CD4-positive, alpha-beta T cell (primary cell): ENCODE measurements at regions not wholly inside any gene's neighbourhood (a gene's known extent, or its start where the extent isn't known, plus 50 kb on each side); places are given as distances from the start of the nearest gene placed in this dataset.

Experiments
- ATAC-seq: fragments of 200-7000 bp; cut with Tn5 transposase; one replicate; pipeline ENCODE4 v1.10.0; 2022; ENCODE audit warnings: mild to moderate bottlenecking; ENCODE audit not compliant: poor library complexity
- CTCF ChIA-PET: fragments of 350-600 bp; sonication (Branson Sonifier 250); formaldehyde crosslinking; loops from one replicate; lab custom pipeline; 2021; ENCODE audit warnings: antibody characterized with exemption, inconsistent platforms; lab: Charles Lee
- POLR2A ChIA-PET: fragments of 350-600 bp; sonication (Branson Sonifier 250); formaldehyde crosslinking; loops from one replicate; lab custom pipeline; 2021; ENCODE audit warnings: antibody characterized with exemption, inconsistent platforms; lab: Charles Lee
- DNase-seq, 14 experiments: peaks; one replicate each; pipeline ENCODE4 v3.0.0-alpha.2; 2013 to 2020; ENCODE audit warnings: mixed read lengths in 2 of 14
- H3K27ac ChIP-seq, 2 donors: one replicate each; pipeline versions ENCODE4 v1.5.1 to v1.7.0; 2013; ENCODE audit warnings: low read length in 2 of 2, low read depth in 1 of 2, mild to moderate bottlenecking in 1 of 2
- H3K27me3 ChIP-seq, 2 experiments: 1 replicate in 1 of 2; 2 replicates in 1 of 2; pipeline versions ENCODE4 v1.6.1 to v1.7.0; 2013; ENCODE audit warnings: low read length in 2 of 2, control low read depth in 1 of 2, mild to moderate bottlenecking in 1 of 2, moderate library complexity in 1 of 2; ENCODE audit not compliant: insufficient read depth in 2 of 2, control insufficient read depth in 1 of 2
- H3K36me3 ChIP-seq: one replicate; pipeline ENCODE4 v1.6.1; 2013; ENCODE audit warnings: low read length, control low read depth; ENCODE audit not compliant: insufficient read depth
- H3K4me1 ChIP-seq: one replicate; pipeline ENCODE4 v1.6.1; 2013; ENCODE audit warnings: low read length, control low read depth; ENCODE audit not compliant: insufficient read depth
- H3K4me3 ChIP-seq: one replicate; pipeline ENCODE4 v1.5.1; 2013; ENCODE audit warnings: mild to moderate bottlenecking, low read length, moderate library complexity
- H3K9me3 ChIP-seq, 2 experiments: 1 replicate in 1 of 2; 2 replicates in 1 of 2; pipeline versions ENCODE4 v1.6.1 to v1.7.0; 2013; ENCODE audit warnings: low read length in 2 of 2, mild to moderate bottlenecking in 2 of 2, control low read depth in 1 of 2, moderate library complexity in 1 of 2; ENCODE audit not compliant: control insufficient read depth in 1 of 2, insufficient read depth in 1 of 2
- H3K27ac Mint-ChIP-seq: one replicate; pipeline ENCODE4 v1.8.0; 2020; ENCODE audit warnings: mixed read lengths
- H3K27me3 Mint-ChIP-seq: one replicate; pipeline ENCODE4 v1.8.0; 2021; ENCODE audit warnings: mixed read lengths
- H3K36me3 Mint-ChIP-seq: one replicate; pipeline ENCODE4 v1.8.0; 2021; ENCODE audit warnings: low read depth, mixed read lengths
- H3K4me1 Mint-ChIP-seq: one replicate; pipeline ENCODE4 v1.8.0; 2021; ENCODE audit warnings: low read depth, mixed read lengths
- H3K4me3 Mint-ChIP-seq: one replicate; pipeline ENCODE4 v1.8.0; 2020; ENCODE audit warnings: mild to moderate bottlenecking, mixed read lengths
- H3K9me3 Mint-ChIP-seq: one replicate; pipeline ENCODE4 v1.8.0; 2020; ENCODE audit warnings: mixed read lengths
- CTCF ChIP-seq: fragments of 200-600 bp; IDR thresholded peaks from one replicate; pipeline ENCODE4 v1.8.0; 2022; ENCODE audit warnings: antibody characterized with exemption, mild to moderate bottlenecking
- intact Hi-C, 2 experiments: fragments of 100-400 bp; cut with DNase I in 1 of 2; cut with micrococcal nuclease in 1 of 2; formaldehyde crosslinking; loops; one replicate each; pipeline versions ENCODE4 v1.15.1 to v1.9.0; 2023 to 2025; cut with DNase I, micrococcal nuclease

GRCh38 chr5:61768692-61769281 is 436.7 kb downstream of the ZSWIM6 start:
- Histone ChIP-seq H3K27ac (no peak overlapping the region), H3K4me3 (no peak overlapping the region), H3K4me1 (no peaks in the 10 kb centered on the region), H3K27me3 (no peaks in the 10 kb centered on the region), H3K9me3 (peaks cover 0 to 12% of the 10 kb centered on the region in 2 experiments), H3K36me3 (no peaks in the 10 kb centered on the region)
- intact Hi-C loops: no loop called here
- H3K9me3 Mint-ChIP-seq: peaks cover 2% of the 10 kb centered on the region
- no peak for ATAC-seq
- CTCF ChIA-PET: no interaction called here
- no peak for DNase-seq
- no peaks in the 10 kb centered on the region for H3K36me3 Mint-ChIP-seq
- no peak for TF ChIP-seq CTCF
- no peak overlapping the region for H3K4me3 Mint-ChIP-seq
- no peak overlapping the region for H3K27ac Mint-ChIP-seq
- no peaks in the 10 kb centered on the region for H3K4me1 Mint-ChIP-seq
- POLR2A ChIA-PET: no interaction called here
- peaks cover 33% of the 10 kb centered on the region for H3K27me3 Mint-ChIP-seq

DNA sequence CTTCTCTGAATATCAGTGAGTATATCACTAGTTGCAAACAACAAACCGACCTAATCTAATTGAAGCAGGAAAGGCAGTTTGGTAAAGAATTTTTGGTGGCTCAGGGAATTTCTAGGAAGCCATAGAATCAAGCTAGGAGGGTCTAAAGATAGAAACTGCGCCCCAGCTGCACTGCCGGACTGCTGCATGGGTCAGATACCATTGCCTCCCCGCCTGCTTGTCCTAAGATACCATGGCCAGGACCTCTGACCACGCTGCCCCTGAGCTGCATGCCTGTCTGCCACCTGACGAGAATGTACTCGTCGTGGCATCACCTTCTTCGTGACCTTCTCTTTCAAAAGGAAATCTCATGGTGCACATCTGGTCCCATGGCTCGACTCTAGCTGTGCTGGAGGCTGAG is 439.0 kb downstream of the ZSWIM6 start:
- H3K27ac ChIP-seq: no peak overlapping the region
- ChIA-PET CTCF (no interaction called here), POLR2A (no interaction called here)
- no peaks in the 10 kb centered on the region for H3K4me1 ChIP-seq
- Mint-ChIP-seq H3K4me1 (no peaks in the 10 kb centered on the region), H3K27ac (no peak overlapping the region), H3K9me3 (peaks cover 2% of the 10 kb centered on the region), H3K4me3 (no peak overlapping the region), H3K27me3 (peaks cover 48% of the 10 kb centered on the region), H3K36me3 (no peaks in the 10 kb centered on the region)
- intact Hi-C loops: no loop called here
- ATAC-seq (no peak), DNase-seq (no peak)
- no peaks in the 10 kb centered on the region for H3K27me3 ChIP-seq
- no peak overlapping the region for H3K4me3 ChIP-seq
- H3K36me3 ChIP-seq: no peaks in the 10 kb centered on the region
- no peak for TF ChIP-seq CTCF
- no peaks in the 10 kb centered on the region for H3K9me3 ChIP-seq

GRCh38 chr5:61771808-61772207 is 439.8 kb downstream of the ZSWIM6 start:
- no peak for TF ChIP-seq CTCF
- CTCF ChIA-PET: no interaction called here
- H3K27ac Mint-ChIP-seq: no peak overlapping the region
- H3K27me3 ChIP-seq: no peaks in the 10 kb centered on the region
- no peaks in the 10 kb centered on the region for H3K36me3 Mint-ChIP-seq
- no peaks in the 10 kb centered on the region for H3K36me3 ChIP-seq
- peaks cover 49% of the 10 kb centered on the region for H3K27me3 Mint-ChIP-seq
- no peaks in the 10 kb centered on the region for H3K4me1 Mint-ChIP-seq
- no peaks in the 10 kb centered on the region for H3K9me3 ChIP-seq
- no peak for ATAC-seq
- no peak overlapping the region for H3K4me3 Mint-ChIP-seq
- DNase-seq: no peak
- H3K4me1 ChIP-seq: no peaks in the 10 kb centered on the region
- POLR2A ChIA-PET: no interaction called here
- intact Hi-C loops: no loop called here
- H3K9me3 Mint-ChIP-seq: peaks cover 2% of the 10 kb centered on the region
- H3K27ac ChIP-seq: no peak overlapping the region
- no peak overlapping the region for H3K4me3 ChIP-seq
